ENCODE measurements at regions not wholly inside any gene's neighbourhood (a gene's known extent, or its start where the extent isn't known, plus 50 kb on each side); places are given as distances from the start of the nearest gene placed in this dataset.

- DNase-seq (ENCODE audit: low read depth), result no peak
These were observed 240.6 kb upstream of the ADAMTSL1 start for GRCh38 chr9:18233311-18233710.

- DNase-seq (ENCODE audit: low read depth), result no peak
These were observed 240.0 kb upstream of the ADAMTSL1 start for GRCh38 chr9:18233776-18234445.

- DNase-seq (ENCODE audit: low read depth), result no peak
These were observed 238.6 kb upstream of the ADAMTSL1 start for GRCh38 chr9:18235181-18235908.

- DNase-seq (ENCODE audit: low read depth), result no peak
These were observed 237.6 kb upstream of the ADAMTSL1 start for GRCh38 chr9:18236336-18236735.

- no peak for DNase-seq (ENCODE audit: low read depth)
These were observed 236.2 kb upstream of the ADAMTSL1 start for GRCh38 chr9:18237776-18238175.

- DNase-seq (ENCODE audit: low read depth), result no peak
These were observed 235.7 kb upstream of the ADAMTSL1 start for GRCh38 chr9:18238254-18238653.

GRCh38 chr9:18238752-18239447, 235.1 kb upstream of the ADAMTSL1 start:
- DNase-seq (ENCODE audit: low read depth), result no peak

GRCh38 chr9:18240213-18240612, 233.7 kb upstream of the ADAMTSL1 start:
- no peak for DNase-seq (ENCODE audit: low read depth)

- DNase-seq (ENCODE audit: low read depth), result no peak
These were observed 228.0 kb upstream of the ADAMTSL1 start for GRCh38 chr9:18245911-18246310.

- DNase-seq (ENCODE audit: low read depth), result no peak
These were observed 223.9 kb upstream of the ADAMTSL1 start for GRCh38 chr9:18250053-18250452.

- no peak for DNase-seq (ENCODE audit: low read depth)
These were observed 220.0 kb upstream of the ADAMTSL1 start for GRCh38 chr9:18253950-18254349.

GRCh38 chr9:18255158-18255629, 218.8 kb upstream of the ADAMTSL1 start:
- DNase-seq (ENCODE audit: low read depth), result peak; percentile 20

- no peak for DNase-seq (ENCODE audit: low read depth)
These were observed 218.2 kb upstream of the ADAMTSL1 start for GRCh38 chr9:18255747-18256146.

GRCh38 chr9:18256568-18256967, 217.4 kb upstream of the ADAMTSL1 start:
- no peak for DNase-seq (ENCODE audit: low read depth)

- no peak for DNase-seq (ENCODE audit: low read depth)
These were observed 213.4 kb upstream of the ADAMTSL1 start for GRCh38 chr9:18260521-18260920.

- no peak for DNase-seq (ENCODE audit: low read depth)
These were observed 212.8 kb upstream of the ADAMTSL1 start for GRCh38 chr9:18261181-18261580.

GRCh38 chr9:18263377-18263776, 210.6 kb upstream of the ADAMTSL1 start:
- DNase-seq (ENCODE audit: low read depth), result no peak

GRCh38 chr9:18268381-18268780, 205.6 kb upstream of the ADAMTSL1 start:
- DNase-seq (ENCODE audit: low read depth), result no peak

- no peak for DNase-seq (ENCODE audit: low read depth)
These were observed 204.4 kb upstream of the ADAMTSL1 start for GRCh38 chr9:18269561-18269960.

GRCh38 chr9:18274693-18275092, 199.3 kb upstream of the ADAMTSL1 start:
- no peak for DNase-seq (ENCODE audit: low read depth)

- DNase-seq (ENCODE audit: low read depth), result no peak
These were observed 198.5 kb upstream of the ADAMTSL1 start for GRCh38 chr9:18275313-18275990.

GRCh38 chr9:18281291-18281690, 192.7 kb upstream of the ADAMTSL1 start:
- no peak for DNase-seq (ENCODE audit: low read depth)

All from CMK (cell line).